Suppressor macrophage (primary cell): ENCODE measurements at regions not wholly inside any gene's neighbourhood (a gene's known extent, or its start where the extent isn't known, plus 50 kb on each side); places are given as distances from the start of the nearest gene placed in this dataset.

ENCODE experiments used
- DNase-seq, 4 experiments: peaks; one replicate each; pipeline ENCODE4 v3.0.0-alpha.2; 2020 to 2022

- no peak for DNase-seq
Observed at GRCh38 chr2:192298664-192299063, 103.9 kb upstream of the TMEFF2 start.

- no peak for DNase-seq
Observed at GRCh38 chr2:192292478-192292877, 97.7 kb upstream of the TMEFF2 start.

- DNase-seq: peak in 2 of 4 experiments; percentile 4 to 15
Observed at GRCh38 chr2:192288295-192288694, 93.6 kb upstream of the TMEFF2 start.

GRCh38 chr2:192286093-192286701, 91.5 kb upstream of the TMEFF2 start:
- DNase-seq: peak; percentile 41 to 56 (median 46)

GRCh38 chr2:192283450-192283849, 88.7 kb upstream of the TMEFF2 start:
- DNase-seq: no peak

GRCh38 chr2:192278701-192279100, 84.0 kb upstream of the TMEFF2 start:
- no peak for DNase-seq

GRCh38 chr2:192277494-192278109, 82.9 kb upstream of the TMEFF2 start:
- DNase-seq: no peak

GRCh38 chr2:192275632-192276031, 80.9 kb upstream of the TMEFF2 start:
- no peak for DNase-seq

GRCh38 chr2:192267484-192267883, 72.8 kb upstream of the TMEFF2 start:
- peak in 3 of 4 experiments; percentile 25 to 78 (median 77) for DNase-seq

GRCh38 chr2:192265751-192266150, 71.0 kb upstream of the TMEFF2 start:
- no peak for DNase-seq

GRCh38 chr2:192254444-192254843, 59.7 kb upstream of the TMEFF2 start:
- no peak for DNase-seq

- no peak for DNase-seq
Observed at GRCh38 chr2:192253692-192254091, 59.0 kb upstream of the TMEFF2 start.

- no peak for DNase-seq
Observed at GRCh38 chr2:192250961-192251360, 56.2 kb upstream of the TMEFF2 start.

GRCh38 chr2:192247456-192247855, 52.7 kb upstream of the TMEFF2 start:
- no peak for DNase-seq

- no peak for DNase-seq
Observed at GRCh38 chr2:192246297-192246696, 51.6 kb upstream of the TMEFF2 start.

GRCh38 chr2:192245329-192245728, 50.6 kb upstream of the TMEFF2 start:
- no peak for DNase-seq
